ENCODE measurements at regions not wholly inside any gene's neighbourhood (a gene's known extent, or its start where the extent isn't known, plus 50 kb on each side); places are given as distances from the start of the nearest gene placed in this dataset.
"Not testable (repeated sequence)": the region's sequence is repeated elsewhere in the genome, so short reads cannot be mapped to it uniquely, and the experiment has no call there.

DNA sequence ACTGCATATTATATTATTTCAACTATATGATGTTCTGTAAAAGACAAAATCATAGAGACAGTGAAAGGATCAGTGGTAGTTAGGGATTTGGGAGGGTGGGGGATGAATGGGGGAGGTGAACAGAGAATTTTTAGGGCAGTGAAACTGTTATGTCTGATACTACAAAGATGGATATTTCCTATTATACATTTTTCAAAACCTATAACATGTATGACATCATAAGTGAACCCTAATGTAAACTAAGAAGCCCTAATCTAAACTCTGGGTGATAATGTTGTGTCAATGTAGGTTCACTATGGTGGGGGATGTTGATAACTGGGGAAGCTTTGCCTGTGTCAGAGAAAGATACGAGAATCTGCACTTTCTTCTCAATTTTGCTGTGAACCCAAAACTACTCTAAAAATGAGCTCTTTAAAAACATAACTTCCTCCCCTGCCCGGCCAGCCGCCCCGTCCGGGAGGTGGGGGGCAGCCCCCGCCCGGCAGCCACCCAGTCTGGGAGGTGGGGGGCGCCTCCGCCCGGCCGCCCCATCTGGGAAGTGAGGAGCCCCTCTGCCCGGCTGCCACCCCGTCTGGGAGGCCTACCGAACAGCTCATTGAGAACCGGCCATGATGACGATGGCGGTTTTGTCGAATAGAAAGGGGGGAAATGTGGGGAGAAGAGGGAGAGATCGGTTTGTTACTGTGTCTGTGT, 234.4 kb downstream of the RPIA start:
- Mint-ChIP-seq H3K4me1 (ENCODE audit: low read depth) (no peaks in the 10 kb centered on the region), H3K4me3 (no peak overlapping the region), H3K27ac (no peak overlapping the region), H3K36me3 (ENCODE audit: insufficient read depth in 2 of 2) (no peaks in the 10 kb centered on the region), H3K27me3 (ENCODE audit: low read depth) (no peaks in the 10 kb centered on the region), H3K9me3 (no peaks in the 10 kb centered on the region)
- DNase-seq = no peak
- no peak for ATAC-seq (replicated peaks in 1 of 2)

- H3K36me3 Mint-ChIP-seq (ENCODE audit: insufficient read depth in 2 of 2) = no peaks in the 10 kb centered on the region
- no peaks in the 10 kb centered on the region for H3K4me1 Mint-ChIP-seq (ENCODE audit: low read depth)
- H3K4me3 Mint-ChIP-seq = no peak overlapping the region
- H3K27ac Mint-ChIP-seq = no peak overlapping the region
- no peaks in the 10 kb centered on the region for H3K9me3 Mint-ChIP-seq
- no peak for ATAC-seq (replicated peaks in 1 of 2)
- no peaks in the 10 kb centered on the region for H3K27me3 Mint-ChIP-seq (ENCODE audit: low read depth)
- no peak for DNase-seq
These were observed 235.7 kb downstream of the RPIA start for GRCh38 chr2:88927128-88927527.

GRCh38 chr2:88930659-88931058, 239.2 kb downstream of the RPIA start:
- DNase-seq = no peak
- Mint-ChIP-seq H3K27ac (no peak overlapping the region), H3K27me3 (ENCODE audit: low read depth) (no peaks in the 10 kb centered on the region), H3K9me3 (no peaks in the 10 kb centered on the region), H3K36me3 (ENCODE audit: insufficient read depth in 2 of 2) (no peaks in the 10 kb centered on the region), H3K4me1 (ENCODE audit: low read depth) (peaks cover 5% of the 10 kb centered on the region), H3K4me3 (no peak overlapping the region)
- no peak for ATAC-seq (replicated peaks in 1 of 2)

DNA sequence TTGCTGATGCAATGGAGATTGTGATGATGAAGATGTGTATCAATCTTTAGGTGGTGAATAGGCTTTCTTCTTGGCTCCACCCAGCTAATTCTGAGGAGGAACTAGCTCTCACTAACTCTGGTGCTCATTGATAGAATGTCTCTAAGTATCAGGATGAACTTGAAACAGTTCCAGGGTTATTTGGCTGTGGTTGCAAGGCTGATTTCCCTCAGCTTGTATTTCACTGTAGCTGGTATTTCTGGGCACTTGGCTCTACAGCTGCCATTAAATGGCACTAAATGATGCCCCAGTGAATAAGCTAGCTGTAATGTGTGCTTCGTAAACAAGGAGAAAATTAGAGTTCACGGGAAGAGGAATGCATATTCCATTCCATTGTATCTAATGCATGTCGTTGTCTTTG, 241.2 kb downstream of the RPIA start:
- no peaks in the 10 kb centered on the region for H3K9me3 Mint-ChIP-seq
- ATAC-seq (replicated peaks in 1 of 2) (peak in 1 of 2 donors; percentile 25), DNase-seq (no peak)
- no peak overlapping the region for H3K4me3 Mint-ChIP-seq
- no peaks in the 10 kb centered on the region for H3K27me3 Mint-ChIP-seq (ENCODE audit: low read depth)
- H3K36me3 Mint-ChIP-seq (ENCODE audit: insufficient read depth in 2 of 2) = no peaks in the 10 kb centered on the region
- H3K27ac Mint-ChIP-seq = no peak overlapping the region
- H3K4me1 Mint-ChIP-seq (ENCODE audit: low read depth) = peaks cover 5% of the 10 kb centered on the region

GRCh38 chr2:88933091-88933490, 241.6 kb downstream of the RPIA start:
- Mint-ChIP-seq H3K27ac (no peak overlapping the region), H3K4me1 (ENCODE audit: low read depth) (peaks cover 5% of the 10 kb centered on the region), H3K27me3 (ENCODE audit: low read depth) (no peaks in the 10 kb centered on the region), H3K36me3 (ENCODE audit: insufficient read depth in 2 of 2) (no peaks in the 10 kb centered on the region), H3K4me3 (no peak overlapping the region), H3K9me3 (no peaks in the 10 kb centered on the region)
- ATAC-seq (replicated peaks in 1 of 2) (no peak), DNase-seq (no peak)

DNA sequence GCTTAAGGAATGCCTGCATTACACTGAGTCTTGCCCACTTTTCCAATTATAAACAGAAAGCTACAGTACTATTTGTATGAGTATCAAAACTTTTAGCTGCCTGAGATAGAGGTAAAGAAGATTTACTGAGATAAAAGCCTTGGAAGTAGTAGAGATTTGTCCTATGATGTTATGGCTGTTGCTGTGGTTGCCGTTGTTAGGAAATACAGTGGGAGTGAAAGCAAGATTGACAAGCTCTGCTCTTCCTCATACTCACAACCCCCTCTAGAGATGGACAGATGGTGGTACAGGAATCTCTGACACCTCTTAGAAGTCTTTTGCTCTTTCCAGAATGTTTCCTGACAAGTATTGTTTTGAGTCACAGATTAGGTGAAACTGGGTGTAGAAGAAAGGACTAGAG, 242.5 kb downstream of the RPIA start:
- H3K27me3 Mint-ChIP-seq (ENCODE audit: low read depth) = no peaks in the 10 kb centered on the region
- DNase-seq (no peak), ATAC-seq (replicated peaks in 1 of 2) (no peak)
- H3K36me3 Mint-ChIP-seq (ENCODE audit: insufficient read depth in 2 of 2) = no peaks in the 10 kb centered on the region
- H3K9me3 Mint-ChIP-seq = no peaks in the 10 kb centered on the region
- no peak overlapping the region for H3K27ac Mint-ChIP-seq
- H3K4me1 Mint-ChIP-seq (ENCODE audit: low read depth) = peaks cover 5% of the 10 kb centered on the region
- no peak overlapping the region for H3K4me3 Mint-ChIP-seq

- DNase-seq = peak in 1 of 2 donors; percentile 17
- not testable (repeated sequence) for H3K36me3 Mint-ChIP-seq (ENCODE audit: insufficient read depth in 2 of 2); H3K4me3 Mint-ChIP-seq; H3K4me1 Mint-ChIP-seq (ENCODE audit: low read depth); ATAC-seq (replicated peaks in 1 of 2); H3K27me3 Mint-ChIP-seq (ENCODE audit: low read depth); H3K27ac Mint-ChIP-seq; H3K9me3 Mint-ChIP-seq
These were observed 249.7 kb downstream of the RPIA start for GRCh38 chr2:88941178-88941577.

GRCh38 chr2:88942798-88943197, 251.3 kb downstream of the RPIA start:
- H3K36me3 Mint-ChIP-seq (ENCODE audit: insufficient read depth in 2 of 2) = no peaks in the 10 kb centered on the region
- H3K4me1 Mint-ChIP-seq (ENCODE audit: low read depth) = no peaks in the 10 kb centered on the region
- no peaks in the 10 kb centered on the region for H3K9me3 Mint-ChIP-seq
- no peak for DNase-seq
- no peak overlapping the region for H3K4me3 Mint-ChIP-seq
- ATAC-seq (replicated peaks in 1 of 2) = no peak
- no peaks in the 10 kb centered on the region for H3K27me3 Mint-ChIP-seq (ENCODE audit: low read depth)
- no peak overlapping the region for H3K27ac Mint-ChIP-seq

- Mint-ChIP-seq H3K36me3 (ENCODE audit: insufficient read depth in 2 of 2) (no peaks in the 10 kb centered on the region), H3K4me3 (no peak overlapping the region), H3K27me3 (ENCODE audit: low read depth) (peaks cover 16% of the 10 kb centered on the region), H3K9me3 (no peaks in the 10 kb centered on the region), H3K27ac (no peak overlapping the region), H3K4me1 (ENCODE audit: low read depth) (no peaks in the 10 kb centered on the region)
- DNase-seq = no peak
- ATAC-seq (replicated peaks in 1 of 2) = no peak
These were observed 257.9 kb downstream of the RPIA start for GRCh38 chr2:88949336-88949735.

GRCh38 chr2:88950010-88950409, 258.5 kb downstream of the RPIA start:
- Mint-ChIP-seq H3K4me1 (ENCODE audit: low read depth) (no peaks in the 10 kb centered on the region), H3K27me3 (ENCODE audit: low read depth) (peaks cover 16% of the 10 kb centered on the region), H3K36me3 (ENCODE audit: insufficient read depth in 2 of 2) (no peaks in the 10 kb centered on the region), H3K4me3 (no peak overlapping the region), H3K27ac (no peak overlapping the region), H3K9me3 (no peaks in the 10 kb centered on the region)
- DNase-seq (no peak), ATAC-seq (replicated peaks in 1 of 2) (no peak)

- Mint-ChIP-seq H3K9me3 (no peaks in the 10 kb centered on the region), H3K4me1 (ENCODE audit: low read depth) (no peaks in the 10 kb centered on the region), H3K36me3 (ENCODE audit: insufficient read depth in 2 of 2) (no peaks in the 10 kb centered on the region), H3K4me3 (no peak overlapping the region), H3K27me3 (ENCODE audit: low read depth) (peaks cover 14% of the 10 kb centered on the region), H3K27ac (no peak overlapping the region)
- no peak for DNase-seq
- ATAC-seq (replicated peaks in 1 of 2) = peak; percentile 36 to 43
These were observed 264.1 kb downstream of the RPIA start for GRCh38 chr2:88955607-88956006.

GRCh38 chr2:88959480-88960204, 268.2 kb downstream of the RPIA start:
- ATAC-seq (replicated peaks in 1 of 2) = no peak
- no peak for DNase-seq
- Mint-ChIP-seq H3K36me3 (ENCODE audit: insufficient read depth in 2 of 2) (no peaks in the 10 kb centered on the region), H3K27me3 (ENCODE audit: low read depth) (peaks cover 5% of the 10 kb centered on the region), H3K4me3 (no peak overlapping the region), H3K27ac (no peak overlapping the region), H3K4me1 (ENCODE audit: low read depth) (no peaks in the 10 kb centered on the region), H3K9me3 (no peaks in the 10 kb centered on the region)

GRCh38 chr2:88961323-88961722, 269.9 kb downstream of the RPIA start:
- not testable (repeated sequence) for H3K9me3 Mint-ChIP-seq; H3K4me3 Mint-ChIP-seq; H3K4me1 Mint-ChIP-seq (ENCODE audit: low read depth); ATAC-seq (replicated peaks in 1 of 2); DNase-seq; H3K27ac Mint-ChIP-seq; H3K36me3 Mint-ChIP-seq (ENCODE audit: insufficient read depth in 2 of 2)
- H3K27me3 Mint-ChIP-seq (ENCODE audit: low read depth) = peaks cover 16% of the 10 kb centered on the region

DNA sequence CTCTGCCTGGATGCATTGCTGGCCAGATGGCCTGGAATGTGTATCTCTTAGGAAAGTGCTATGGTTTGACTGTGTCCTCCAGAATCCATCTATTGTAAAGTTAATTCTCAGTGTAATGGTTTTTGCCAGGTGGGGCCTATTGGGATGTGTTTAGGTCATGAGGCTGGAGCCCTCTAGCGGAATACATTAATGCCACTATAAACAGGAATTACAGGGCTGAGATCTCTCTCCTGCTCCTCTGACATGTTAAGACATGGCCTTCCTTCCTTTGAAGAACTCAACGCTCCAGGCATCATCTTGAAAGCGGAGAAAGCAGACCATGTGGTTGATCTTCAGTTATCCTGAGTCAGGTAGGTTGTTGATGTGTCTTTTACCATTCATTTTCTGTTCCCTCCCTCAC, 276.4 kb downstream of the RPIA start:
- H3K4me1 Mint-ChIP-seq (ENCODE audit: low read depth) = no peaks in the 10 kb centered on the region
- no peak overlapping the region for H3K27ac Mint-ChIP-seq
- H3K27me3 Mint-ChIP-seq (ENCODE audit: low read depth) = peaks cover 12% of the 10 kb centered on the region
- DNase-seq (no peak), ATAC-seq (replicated peaks in 1 of 2) (no peak)
- H3K4me3 Mint-ChIP-seq = no peak overlapping the region
- no peaks in the 10 kb centered on the region for H3K36me3 Mint-ChIP-seq (ENCODE audit: insufficient read depth in 2 of 2)
- no peaks in the 10 kb centered on the region for H3K9me3 Mint-ChIP-seq
